Kidney (tissue), 13 donors: ENCODE measurements at regions not wholly inside any gene's neighbourhood (a gene's known extent, or its start where the extent isn't known, plus 50 kb on each side); places are given as distances from the start of the nearest gene placed in this dataset.

Experiments used
- DNase-seq, 5 donors: peaks; one replicate each; pipeline ENCODE4 v3.0.0-alpha.2; 2013 to 2020
- FAIRE-seq: peaks from 2 replicates; lab custom pipeline; 2012; peaks lifted over from hg19 to GRCh38; lab: Jason Lieb, UNC
- H3K27ac ChIP-seq, 2 donors: one replicate each; pipeline ENCODE4 v1.7.0; 2013; ENCODE audit warnings: low read depth in 2 of 2, low read length in 2 of 2, inconsistent platforms in 1 of 2
- H3K27me3 ChIP-seq: one replicate; pipeline ENCODE4 v1.7.1; 2013; ENCODE audit warnings: low read length, inconsistent platforms; ENCODE audit not compliant: control insufficient read depth, insufficient read depth
- H3K36me3 ChIP-seq, 3 donors: one replicate each; pipeline versions ENCODE4 v1.7.0 to v1.7.1; 2013; ENCODE audit warnings: low read length in 3 of 3, control low read depth in 1 of 3, inconsistent platforms in 1 of 3; ENCODE audit not compliant: insufficient read depth in 3 of 3, control insufficient read depth in 2 of 3
- H3K4me1 ChIP-seq, 3 donors: one replicate each; pipeline versions ENCODE4 v1.7.0 to v1.7.1; 2013; ENCODE audit warnings: low read length in 3 of 3, inconsistent platforms in 1 of 3, low read depth in 1 of 3; ENCODE audit not compliant: control insufficient read depth in 2 of 3, insufficient read depth in 2 of 3
- H3K4me3 ChIP-seq, 3 donors: one replicate each; pipeline versions ENCODE4 v1.7.0 to v1.8.1; 2013; ENCODE audit warnings: low read length in 3 of 3, control low read depth in 1 of 3, inconsistent platforms in 1 of 3
- H3K9ac ChIP-seq, 3 donors: one replicate each; pipeline versions ENCODE4 v1.7.0 to v1.7.1; 2013; ENCODE audit warnings: low read length in 3 of 3, control low read depth in 1 of 3, inconsistent platforms in 1 of 3
- H3K9me3 ChIP-seq, 3 donors: one replicate each; pipeline versions ENCODE4 v1.7.0 to v1.7.1; 2013; ENCODE audit warnings: low read length in 3 of 3, control low read depth in 1 of 3, inconsistent platforms in 1 of 3; ENCODE audit not compliant: control insufficient read depth in 2 of 3, insufficient read depth in 1 of 3
- CTCF ChIP-seq: IDR thresholded peaks from 3 replicates; pipeline ENCODE4 v1.5.1; 2012; ENCODE audit warnings: mild to moderate bottlenecking, moderate library complexity, borderline replicate concordance; ENCODE audit not compliant: insufficient read depth; ENCODE audit errors: extremely low read depth
- intact Hi-C: fragments of 100-400 bp; cut with DNase I; formaldehyde crosslinking; loops from one replicate; pipeline ENCODE4 v1.11.1; 2022
- donor health status: control.
- donor health status: control.
- donor health status: control.
- donor health status: control.
- donor health status: control.
- donor health status: DM: yes; HTN: yes; CAD: no.
- donor health status: Normal renal cell carcinoma (clear cell type).

DNA sequence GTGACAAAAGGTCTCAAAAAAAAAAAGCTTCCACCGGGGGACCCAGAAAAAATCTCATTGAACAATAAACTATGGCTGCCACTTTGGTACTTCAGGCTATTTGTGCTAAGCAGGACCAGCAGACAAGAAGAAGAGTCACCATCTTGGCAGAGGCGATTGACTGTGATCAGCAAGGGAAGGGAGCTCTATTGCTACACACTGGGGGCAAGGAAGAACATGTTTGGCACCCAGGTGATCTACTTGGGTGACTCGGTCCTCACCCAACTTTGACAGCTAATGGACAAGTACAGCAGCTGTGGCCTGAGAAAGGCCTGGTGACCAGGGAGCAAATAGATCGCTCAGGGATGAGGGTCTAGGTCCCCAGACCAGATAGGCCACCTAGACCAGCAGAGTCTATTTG is 53.4 kb upstream of the SRP9 start:
- FAIRE-seq, result no peak
- Histone ChIP-seq H3K4me1 (no peaks in the 10 kb centered on the region), H3K4me3 (no peak overlapping the region), H3K9ac (no peak overlapping the region), H3K9me3 (no peaks in the 10 kb centered on the region), H3K27ac (no peak overlapping the region), H3K36me3 (no peaks in the 10 kb centered on the region), H3K27me3 (no peaks in the 10 kb centered on the region)
- no peak for DNase-seq
- intact Hi-C loops, result no loop called here
- no peak for TF ChIP-seq CTCF
